Activated CD4-positive, alpha-beta T cell treated with anti-CD3 and anti-CD28 coated beads, Interleukin-10, Interleukin-2, amounts not matched to agents 100 ng/mL and 50 ng/mL, durations not matched to agents 16 hours and 8 hours (primary cell): ENCODE measurements at regions not wholly inside any gene's neighbourhood (a gene's known extent, or its start where the extent isn't known, plus 50 kb on each side); places are given as distances from the start of the nearest gene placed in this dataset.

Experiments used
- DNase-seq: peaks from one replicate; pipeline ENCODE4 v3.0.0-alpha.2; 2020

- no peak for DNase-seq
Observed at GRCh38 chr14:97838986-97839385, 1041.8 kb downstream of the VRK1 start.

DNA sequence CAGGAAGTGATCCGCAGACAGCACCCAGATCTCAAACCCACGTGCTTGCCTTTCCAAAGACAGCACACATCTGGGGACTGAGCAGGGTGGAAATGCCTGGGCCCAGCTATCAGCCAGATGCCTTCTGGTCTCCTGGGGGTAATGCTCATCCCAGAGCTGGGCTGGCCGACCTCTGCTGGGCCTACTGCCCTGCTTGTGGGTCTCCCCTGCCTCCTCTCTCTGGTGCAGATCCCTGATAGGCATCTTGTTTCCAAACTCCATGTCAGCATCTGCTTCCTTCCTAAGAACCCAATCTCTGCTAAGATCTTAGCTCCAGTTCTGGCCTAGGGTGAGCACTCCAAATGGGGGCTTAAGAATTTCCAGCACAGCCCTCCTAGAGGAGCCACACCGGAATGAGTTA is 1043.0 kb downstream of the VRK1 start:
- no peak for DNase-seq

DNA sequence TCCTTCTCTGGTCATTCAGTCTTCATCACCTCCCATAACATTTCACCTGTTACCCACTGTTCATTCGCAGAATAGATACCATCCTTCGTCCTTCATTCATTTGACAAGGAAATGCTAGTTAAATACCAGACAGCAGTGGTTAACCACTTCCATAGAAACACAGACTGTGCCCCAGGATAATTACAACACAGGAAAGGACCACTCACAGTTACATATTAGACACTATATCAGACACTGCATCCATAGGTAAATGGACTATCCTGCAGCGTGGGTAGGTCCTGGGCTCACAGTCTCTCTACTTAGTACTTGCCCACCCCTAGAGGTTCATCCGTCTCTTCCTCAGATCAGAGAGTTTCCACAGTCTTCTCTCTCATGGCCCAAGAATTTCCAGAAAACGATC is 1044.6 kb downstream of the VRK1 start:
- no peak for DNase-seq

- DNase-seq = no peak
Observed at GRCh38 chr14:97843066-97843465, 1045.9 kb downstream of the VRK1 start.

DNA sequence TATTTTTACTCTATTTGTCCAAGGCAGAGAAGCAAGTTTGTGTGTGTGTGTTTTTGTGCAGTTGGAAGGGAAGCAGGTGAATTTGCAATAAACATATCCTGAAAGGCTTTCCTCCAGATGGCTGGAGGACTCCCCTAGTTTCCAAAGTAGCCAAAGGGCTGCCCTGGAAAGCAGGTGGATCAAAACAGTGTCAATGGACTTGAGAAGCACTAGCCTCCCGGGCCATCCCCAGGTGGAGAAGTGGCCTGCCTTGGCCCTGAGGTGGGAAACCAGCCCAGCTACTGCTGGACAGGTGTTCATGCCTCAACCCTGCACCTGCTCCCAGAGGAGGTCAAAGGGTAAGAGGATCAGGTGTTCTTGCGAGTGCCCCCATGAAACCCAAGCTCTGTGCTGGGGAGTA is 1046.9 kb downstream of the VRK1 start:
- no peak for DNase-seq

DNA sequence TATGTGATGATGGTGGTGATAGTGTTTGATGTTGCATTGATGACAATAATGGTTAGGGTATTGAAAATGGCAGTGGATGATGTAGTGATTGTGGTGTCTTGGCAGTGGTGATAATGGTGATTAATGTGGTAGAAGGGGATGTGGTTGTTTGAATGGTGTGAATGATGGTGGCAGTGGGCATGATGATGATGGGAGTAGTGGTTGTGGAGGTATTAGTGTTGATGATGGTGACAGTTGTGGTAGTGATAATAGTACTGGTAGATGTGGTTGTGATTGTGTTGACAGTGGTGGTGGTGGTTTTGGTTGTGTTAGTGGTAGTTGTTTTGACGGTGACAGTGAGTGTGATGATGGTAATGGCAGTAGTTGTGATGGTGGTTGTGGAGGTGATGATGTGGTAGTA is 1049.0 kb downstream of the VRK1 start:
- peak; percentile 8 for DNase-seq

GRCh38 chr14:97848317-97848980 is 1051.3 kb downstream of the VRK1 start:
- no peak for DNase-seq

DNA sequence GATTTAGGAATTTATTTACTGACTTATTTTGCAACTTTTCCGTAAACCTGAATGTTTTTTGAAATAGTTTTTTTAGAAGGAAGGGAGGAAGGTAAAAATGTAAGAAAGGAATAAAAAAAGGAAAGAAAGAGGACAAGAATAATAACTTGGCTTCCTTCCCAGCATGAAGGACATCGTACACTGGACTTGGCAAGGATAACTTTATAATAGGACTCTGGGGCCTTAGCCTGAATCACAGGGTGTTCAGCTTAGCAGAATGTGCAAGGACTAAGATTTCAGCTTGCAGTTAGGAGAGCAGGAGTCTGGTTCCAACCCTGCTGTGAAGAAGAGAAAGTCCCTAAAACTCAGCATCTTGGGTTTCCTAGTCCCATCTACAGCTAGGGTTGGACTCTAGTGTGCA is 1053.3 kb downstream of the VRK1 start:
- no peak for DNase-seq

DNA sequence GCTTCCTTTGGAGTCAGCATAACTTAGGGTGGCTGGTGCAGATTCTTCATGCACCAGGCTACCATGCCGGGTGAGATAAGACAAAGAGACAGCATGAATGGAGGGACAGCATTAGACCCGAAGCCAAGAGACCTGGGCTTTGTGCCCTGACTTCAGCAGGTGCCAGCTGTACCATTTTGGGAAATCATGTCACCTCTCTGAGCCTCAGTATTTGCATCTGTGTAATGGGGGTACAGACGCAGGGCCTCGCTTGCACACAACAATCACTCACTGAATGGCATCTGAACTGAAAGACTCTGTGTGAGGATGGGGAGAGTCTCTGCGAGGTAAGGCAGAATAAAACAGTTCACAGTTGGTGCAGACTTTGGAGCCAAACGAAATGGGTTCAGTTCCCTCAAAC is 1053.7 kb downstream of the VRK1 start:
- no peak for DNase-seq

DNA sequence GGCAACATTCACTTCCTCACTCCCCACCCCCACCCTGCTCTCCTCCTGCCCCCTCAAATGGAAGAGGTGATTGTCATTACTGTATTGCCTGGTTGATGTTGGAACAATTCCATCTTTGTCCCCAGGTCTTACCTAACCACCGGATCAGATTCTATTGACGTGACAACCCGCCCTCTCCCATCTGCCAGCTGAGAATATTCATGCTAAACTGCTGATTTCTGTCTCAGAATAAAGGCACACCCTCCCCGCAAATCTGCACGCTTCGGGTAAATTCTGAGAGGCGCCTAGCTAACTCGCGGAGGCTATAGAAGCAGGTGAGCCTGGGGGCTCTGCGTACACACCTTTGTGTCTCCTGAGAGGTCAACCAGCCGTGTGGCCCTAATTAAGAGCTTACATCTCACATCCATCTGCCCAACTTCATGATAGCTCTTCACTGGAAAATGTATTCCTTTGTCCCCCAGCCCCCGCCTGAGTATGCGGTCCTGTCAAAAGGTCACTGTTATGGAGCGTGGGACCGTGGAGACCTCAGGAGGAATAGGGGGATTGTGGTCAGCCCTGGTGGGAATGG is 1054.3 kb downstream of the VRK1 start:
- no peak for DNase-seq

GRCh38 chr14:97854918-97855317 is 1057.7 kb downstream of the VRK1 start:
- DNase-seq = no peak

GRCh38 chr14:97866195-97866594 is 1069.0 kb downstream of the VRK1 start:
- no peak for DNase-seq

DNA sequence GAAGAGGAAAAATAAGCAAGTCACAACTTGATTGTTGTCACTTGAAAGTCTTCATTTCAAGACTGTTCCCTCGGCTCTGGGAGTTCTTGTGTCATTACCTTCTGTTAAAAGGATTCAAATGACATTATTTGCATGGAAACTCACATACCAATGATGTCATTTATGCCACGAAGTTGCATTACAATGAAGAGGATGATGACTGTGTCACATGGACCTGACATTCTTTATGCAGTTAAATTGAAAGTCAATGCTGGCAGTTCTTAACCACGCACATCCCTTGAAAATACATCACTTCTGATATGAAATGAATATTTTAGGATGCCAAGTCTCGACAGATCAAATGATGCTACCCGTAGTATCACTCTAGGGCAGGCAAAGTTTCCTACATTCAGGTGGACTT is 1069.5 kb downstream of the VRK1 start:
- DNase-seq = peak; percentile 11

DNA sequence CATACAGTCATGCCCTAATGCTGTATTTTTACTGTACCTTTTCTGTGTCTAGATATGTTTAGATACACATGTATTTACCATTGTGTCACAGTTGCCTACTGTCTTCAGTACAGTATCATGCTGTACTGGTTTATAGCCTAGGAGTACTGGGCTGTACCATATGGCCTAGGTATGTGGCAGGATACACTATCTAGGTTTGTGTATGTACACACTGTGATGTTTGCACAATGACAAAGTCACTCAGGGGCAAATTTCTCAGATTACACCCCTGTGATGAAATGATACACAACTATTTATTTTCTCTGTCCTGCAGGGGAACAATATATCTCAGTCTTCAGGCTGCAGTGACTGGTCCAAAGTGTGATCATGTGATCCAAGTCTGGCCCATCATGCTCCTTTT is 1076.1 kb downstream of the VRK1 start:
- DNase-seq = no peak

DNA sequence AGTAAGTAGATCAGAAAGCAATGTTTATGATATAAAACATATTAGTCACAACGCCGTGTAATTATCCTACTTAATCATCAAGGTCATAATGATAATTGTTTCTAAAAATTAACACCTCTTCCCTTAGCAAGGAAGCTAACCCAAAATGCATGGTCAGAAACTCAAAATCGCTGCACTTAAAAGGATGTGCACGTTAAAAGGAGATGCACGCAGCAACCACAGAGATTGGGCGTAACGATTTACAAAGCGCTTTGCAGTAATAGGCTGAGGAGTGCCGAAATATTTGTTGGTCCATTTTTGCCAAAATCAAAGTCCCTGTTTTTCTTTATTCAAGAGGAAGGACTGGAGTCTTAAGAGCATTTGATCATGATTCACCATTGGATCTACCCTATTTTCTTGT is 1077.2 kb downstream of the VRK1 start:
- DNase-seq = no peak

DNA sequence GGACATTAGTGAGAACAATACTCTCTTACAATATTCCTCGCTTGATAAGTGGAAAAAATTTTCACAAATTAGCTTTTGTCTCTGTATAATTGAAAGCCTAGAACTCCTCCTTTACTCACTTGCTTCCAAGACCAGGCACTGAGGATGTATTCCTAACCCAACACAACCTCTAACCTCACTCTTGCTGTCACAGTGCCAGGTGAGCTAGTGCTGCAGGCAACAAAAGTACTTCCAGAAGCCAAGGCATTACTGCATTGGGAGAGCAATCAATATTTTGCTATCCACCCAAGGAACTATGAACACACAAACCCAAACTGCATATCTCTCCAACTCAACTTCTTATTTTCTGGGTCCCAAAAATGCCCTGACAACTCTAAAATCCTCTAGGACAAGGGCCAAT is 1081.0 kb downstream of the VRK1 start:
- no peak for DNase-seq

GRCh38 chr14:97878727-97879126 is 1081.5 kb downstream of the VRK1 start:
- no peak for DNase-seq

- DNase-seq = no peak
Observed at GRCh38 chr14:97887690-97888089, 1090.5 kb downstream of the VRK1 start.

GRCh38 chr14:97888331-97888730 is 1091.1 kb downstream of the VRK1 start:
- no peak for DNase-seq

DNA sequence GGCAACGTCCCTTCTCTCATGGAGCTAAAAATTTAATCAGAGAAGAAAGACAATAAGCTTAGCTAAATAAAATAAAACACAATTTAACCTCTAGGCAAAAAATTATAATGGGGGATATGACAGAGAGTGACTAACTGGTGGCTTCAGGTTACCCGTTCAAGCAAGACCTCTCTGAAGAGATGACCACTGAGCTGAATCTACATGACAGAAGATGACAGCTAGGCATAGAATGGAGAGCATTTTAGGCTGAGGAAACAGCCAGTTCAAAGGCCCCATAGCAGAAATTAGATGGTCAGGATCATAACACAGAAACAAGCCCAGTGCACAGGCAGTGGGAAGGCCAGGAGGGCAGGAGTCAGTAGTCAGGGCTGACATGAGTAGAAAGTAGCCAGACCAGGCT is 1094.3 kb downstream of the VRK1 start:
- no peak for DNase-seq

DNA sequence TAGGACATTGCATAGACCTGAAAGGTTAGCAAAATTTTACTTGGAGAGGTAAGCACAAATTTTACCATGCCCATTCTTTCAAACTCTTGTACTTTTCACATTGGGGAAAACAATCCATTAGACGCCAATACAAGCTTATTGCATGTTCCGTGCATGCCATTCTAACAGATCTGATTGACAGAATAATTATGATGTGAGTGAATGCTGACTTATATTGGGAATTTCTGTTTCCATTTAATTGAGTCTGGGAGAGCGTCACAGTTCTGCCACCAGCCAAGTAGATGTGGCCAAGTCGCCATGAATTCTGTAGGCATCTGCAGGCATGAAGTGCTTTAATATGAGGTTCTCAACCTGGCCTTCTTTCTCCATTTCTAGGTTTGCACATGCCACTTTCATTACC is 1097.4 kb downstream of the VRK1 start:
- no peak for DNase-seq

- DNase-seq = no peak
Observed at GRCh38 chr14:97900196-97900854, 1103.1 kb downstream of the VRK1 start.

DNA sequence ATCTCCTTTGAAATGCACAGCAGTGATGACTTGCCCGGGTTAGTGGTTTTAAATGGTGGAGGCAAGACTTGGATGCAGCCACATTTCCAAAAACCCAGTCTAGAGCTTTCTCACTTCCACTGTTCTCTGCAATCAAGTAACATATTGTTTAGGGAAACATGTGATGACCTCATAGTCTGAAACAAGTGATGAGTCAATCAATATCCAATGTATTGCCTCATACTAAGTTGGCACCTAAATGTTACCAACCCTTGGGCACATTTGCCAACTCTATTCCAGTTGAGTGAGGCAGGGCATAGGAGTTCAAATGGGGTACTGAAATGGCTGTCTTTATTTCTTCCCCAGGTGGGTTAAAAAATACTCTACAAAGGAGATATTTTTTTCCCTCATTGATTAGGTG is 1105.4 kb downstream of the VRK1 start:
- DNase-seq = no peak

- DNase-seq = no peak
Observed at GRCh38 chr14:97903821-97904220, 1106.6 kb downstream of the VRK1 start.

- no peak for DNase-seq
Observed at GRCh38 chr14:97912217-97912616, 1115.0 kb downstream of the VRK1 start.
